Activated CD4-positive, alpha-beta T cell treated with anti-CD3 and anti-CD28 coated beads, Interleukin-2, amount 10 ng/mL, durations not matched to agents 24 days and 14 days (primary cell): ENCODE measurements at regions not wholly inside any gene's neighbourhood (a gene's known extent, or its start where the extent isn't known, plus 50 kb on each side); places are given as distances from the start of the nearest gene placed in this dataset.
"Not testable (repeated sequence)": the region's sequence is repeated elsewhere in the genome, so short reads cannot be mapped to it uniquely, and the experiment has no call there.

Experiments
- DNase-seq: peaks from one replicate; pipeline ENCODE4 v3.0.0; 2022
- H3K27ac Mint-ChIP-seq: one replicate; pipeline ENCODE4 v1.8.0; 2022; ENCODE audit warnings: mild to moderate bottlenecking, mixed read lengths
- H3K27me3 Mint-ChIP-seq: one replicate; pipeline ENCODE4 v1.8.0; 2022; ENCODE audit warnings: mixed read lengths
- H3K36me3 Mint-ChIP-seq: one replicate; pipeline ENCODE4 v1.8.0; 2022; ENCODE audit warnings: low read depth, mild to moderate bottlenecking, mixed read lengths
- H3K4me1 Mint-ChIP-seq: one replicate; pipeline ENCODE4 v1.8.0; 2021; ENCODE audit warnings: mixed read lengths
- H3K4me3 Mint-ChIP-seq: one replicate; pipeline ENCODE4 v1.8.0; 2022; ENCODE audit warnings: mild to moderate bottlenecking, moderate library complexity, mixed read lengths
- H3K9me3 Mint-ChIP-seq: one replicate; pipeline ENCODE4 v1.8.0; 2021; ENCODE audit warnings: mixed read lengths
- intact Hi-C: fragments of 100-400 bp; cut with micrococcal nuclease; formaldehyde crosslinking; loops from one replicate; pipeline ENCODE4 v1.15.1; 2023

- no peaks in the 10 kb centered on the region for H3K4me1 Mint-ChIP-seq
- no peak overlapping the region for H3K4me3 Mint-ChIP-seq
- H3K27ac Mint-ChIP-seq: no peak overlapping the region
- H3K27me3 Mint-ChIP-seq: no peaks in the 10 kb centered on the region
- DNase-seq: no peak
- intact Hi-C loops: no loop called here
- H3K36me3 Mint-ChIP-seq: no peaks in the 10 kb centered on the region
- no peaks in the 10 kb centered on the region for H3K9me3 Mint-ChIP-seq
Observed at GRCh38 chr6:112920994-112921393, 573.9 kb downstream of the RFPL4B start.

- H3K4me3 Mint-ChIP-seq: no peak overlapping the region
- DNase-seq: no peak
- H3K4me1 Mint-ChIP-seq: no peaks in the 10 kb centered on the region
- H3K27me3 Mint-ChIP-seq: no peaks in the 10 kb centered on the region
- no peaks in the 10 kb centered on the region for H3K36me3 Mint-ChIP-seq
- H3K9me3 Mint-ChIP-seq: no peaks in the 10 kb centered on the region
- intact Hi-C loops: no loop called here
- H3K27ac Mint-ChIP-seq: no peak overlapping the region
Observed at GRCh38 chr6:112923940-112924587, 576.9 kb downstream of the RFPL4B start.

DNA sequence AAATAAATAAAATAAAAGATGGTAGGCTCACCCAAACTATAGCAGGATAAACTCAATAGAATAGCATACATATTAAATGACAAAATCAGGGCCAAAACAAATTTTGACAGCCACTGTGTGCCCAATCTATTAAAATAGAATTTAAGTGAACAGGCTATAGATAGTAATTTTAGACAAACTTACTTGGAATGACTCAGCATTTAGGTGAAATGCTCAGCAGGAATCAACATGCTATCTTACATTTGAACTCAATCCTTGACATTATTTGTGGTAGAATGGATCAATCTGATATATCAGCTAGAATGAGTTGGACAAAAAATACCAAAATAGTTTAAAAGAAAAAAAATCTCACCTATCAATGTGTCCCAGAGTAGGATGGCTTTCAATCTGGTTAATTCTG, 578.6 kb downstream of the RFPL4B start:
- Mint-ChIP-seq H3K4me1 (no peaks in the 10 kb centered on the region), H3K27ac (no peak overlapping the region), H3K4me3 (no peak overlapping the region), H3K27me3 (no peaks in the 10 kb centered on the region), H3K36me3 (no peaks in the 10 kb centered on the region), H3K9me3 (no peaks in the 10 kb centered on the region)
- DNase-seq: no peak
- intact Hi-C loops: no loop called here

- Mint-ChIP-seq H3K4me1 (no peaks in the 10 kb centered on the region), H3K36me3 (no peaks in the 10 kb centered on the region), H3K27ac (no peak overlapping the region), H3K27me3 (no peaks in the 10 kb centered on the region), H3K9me3 (no peaks in the 10 kb centered on the region), H3K4me3 (no peak overlapping the region)
- no peak for DNase-seq
- intact Hi-C loops: no loop called here
Observed at GRCh38 chr6:112927641-112928320, 580.7 kb downstream of the RFPL4B start.

- no peak overlapping the region for H3K27ac Mint-ChIP-seq
- H3K27me3 Mint-ChIP-seq: no peaks in the 10 kb centered on the region
- H3K4me1 Mint-ChIP-seq: no peaks in the 10 kb centered on the region
- H3K9me3 Mint-ChIP-seq: no peaks in the 10 kb centered on the region
- no peak for DNase-seq
- no peak overlapping the region for H3K4me3 Mint-ChIP-seq
- no peaks in the 10 kb centered on the region for H3K36me3 Mint-ChIP-seq
- intact Hi-C loops: no loop called here
Observed at GRCh38 chr6:112929641-112930040, 582.5 kb downstream of the RFPL4B start.

- H3K27me3 Mint-ChIP-seq: no peaks in the 10 kb centered on the region
- H3K4me1 Mint-ChIP-seq: no peaks in the 10 kb centered on the region
- no peak overlapping the region for H3K4me3 Mint-ChIP-seq
- DNase-seq: no peak
- H3K9me3 Mint-ChIP-seq: no peaks in the 10 kb centered on the region
- no peak overlapping the region for H3K27ac Mint-ChIP-seq
- intact Hi-C loops: no loop called here
- H3K36me3 Mint-ChIP-seq: no peaks in the 10 kb centered on the region
Observed at GRCh38 chr6:112931832-112932231, 584.7 kb downstream of the RFPL4B start.

DNA sequence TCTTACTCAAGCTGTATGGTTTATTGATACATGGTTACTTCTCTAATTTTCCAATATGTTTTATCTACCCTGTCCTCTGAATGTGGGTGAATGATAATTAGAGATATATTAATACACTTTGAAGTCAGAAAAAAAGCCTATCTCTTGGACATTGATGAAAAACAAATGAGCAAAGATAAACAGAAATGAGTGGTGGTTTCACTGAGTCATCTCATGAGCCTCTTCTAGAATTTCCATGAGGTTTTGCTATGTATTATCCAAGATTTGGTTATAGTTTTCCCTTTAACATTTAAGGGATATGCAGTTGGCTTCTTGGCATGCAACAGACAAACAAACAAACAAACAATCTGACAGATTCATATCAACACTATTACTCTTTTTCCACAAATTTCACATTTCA, 586.8 kb downstream of the RFPL4B start:
- Mint-ChIP-seq H3K9me3 (no peaks in the 10 kb centered on the region), H3K4me3 (no peak overlapping the region), H3K27me3 (no peaks in the 10 kb centered on the region), H3K36me3 (no peaks in the 10 kb centered on the region), H3K4me1 (no peaks in the 10 kb centered on the region), H3K27ac (no peak overlapping the region)
- intact Hi-C loops: no loop called here
- no peak for DNase-seq

GRCh38 chr6:112934433-112935327, 587.5 kb downstream of the RFPL4B start:
- no peak for DNase-seq
- Mint-ChIP-seq H3K4me1 (no peaks in the 10 kb centered on the region), H3K36me3 (no peaks in the 10 kb centered on the region), H3K27me3 (no peaks in the 10 kb centered on the region), H3K9me3 (no peaks in the 10 kb centered on the region), H3K4me3 (no peak overlapping the region), H3K27ac (no peak overlapping the region)
- intact Hi-C loops: no loop called here

DNA sequence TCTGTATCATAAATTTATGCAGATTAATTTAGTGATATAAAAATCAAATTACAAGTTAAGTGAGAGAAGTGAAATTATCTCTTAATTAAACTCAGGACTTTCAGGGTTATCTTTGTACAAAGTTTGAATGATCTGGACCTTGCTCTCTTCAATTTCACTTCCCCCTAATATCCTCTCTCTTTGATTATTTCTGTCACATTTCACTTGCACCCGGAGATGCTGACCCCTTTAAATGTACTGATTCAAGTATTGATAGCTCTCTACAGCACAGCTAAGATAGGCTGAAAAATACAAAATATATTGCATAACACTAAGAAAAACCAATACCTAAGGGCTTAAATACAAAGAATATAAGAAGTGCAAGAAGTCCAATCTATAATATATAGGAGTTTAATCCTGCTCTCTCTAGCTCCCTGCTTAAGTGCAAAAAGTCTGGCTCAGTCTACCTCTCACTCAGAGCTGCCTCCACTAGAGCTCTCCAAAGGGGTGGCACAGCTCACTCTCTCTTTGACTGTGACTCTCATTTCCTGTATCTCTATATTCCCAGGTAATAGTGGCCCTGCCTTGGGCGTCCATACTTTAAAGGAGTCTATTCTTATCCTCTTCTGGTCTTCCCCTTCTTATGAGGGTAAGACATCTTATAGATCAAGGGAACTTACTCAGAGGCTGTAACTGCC, 588.4 kb downstream of the RFPL4B start:
- DNase-seq: no peak
- Mint-ChIP-seq H3K4me1 (no peaks in the 10 kb centered on the region), H3K9me3 (no peaks in the 10 kb centered on the region), H3K27ac (no peak overlapping the region), H3K36me3 (no peaks in the 10 kb centered on the region), H3K27me3 (no peaks in the 10 kb centered on the region), H3K4me3 (no peak overlapping the region)
- intact Hi-C loops: no loop called here

- no peak for DNase-seq
- H3K27me3 Mint-ChIP-seq: no peaks in the 10 kb centered on the region
- no peaks in the 10 kb centered on the region for H3K4me1 Mint-ChIP-seq
- intact Hi-C loops: no loop called here
- H3K9me3 Mint-ChIP-seq: no peaks in the 10 kb centered on the region
- no peaks in the 10 kb centered on the region for H3K36me3 Mint-ChIP-seq
- H3K27ac Mint-ChIP-seq: no peak overlapping the region
- no peak overlapping the region for H3K4me3 Mint-ChIP-seq
Observed at GRCh38 chr6:112936079-112936472, 588.9 kb downstream of the RFPL4B start.

DNA sequence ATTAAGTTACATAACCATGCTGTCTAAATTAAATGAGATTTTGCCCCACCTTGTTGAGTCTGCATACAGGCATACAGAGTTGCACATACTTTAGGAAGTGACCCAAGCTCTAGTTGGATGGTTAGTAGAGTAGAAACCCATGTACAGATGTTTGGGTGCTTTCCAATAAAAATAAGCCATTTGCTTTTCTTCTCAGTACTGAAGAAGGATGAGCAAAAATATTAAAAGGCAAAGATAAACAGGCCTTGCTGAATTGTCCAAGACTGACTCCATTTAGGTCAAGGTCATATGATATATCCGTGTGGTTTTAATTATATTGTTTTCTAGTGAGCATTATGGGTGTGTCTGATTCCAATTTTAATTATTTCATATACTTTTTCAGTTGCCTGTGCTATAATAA, 589.4 kb downstream of the RFPL4B start:
- DNase-seq: no peak
- H3K27ac Mint-ChIP-seq: no peak overlapping the region
- no peak overlapping the region for H3K4me3 Mint-ChIP-seq
- no peaks in the 10 kb centered on the region for H3K36me3 Mint-ChIP-seq
- no peaks in the 10 kb centered on the region for H3K4me1 Mint-ChIP-seq
- H3K9me3 Mint-ChIP-seq: no peaks in the 10 kb centered on the region
- H3K27me3 Mint-ChIP-seq: no peaks in the 10 kb centered on the region
- intact Hi-C loops: no loop called here

- H3K36me3 Mint-ChIP-seq: not testable (repeated sequence)
Observed at GRCh38 chr6:112937690-112938089, 590.6 kb downstream of the RFPL4B start.

GRCh38 chr6:112938650-112939049, 591.5 kb downstream of the RFPL4B start:
- H3K4me1 Mint-ChIP-seq: no peaks in the 10 kb centered on the region
- no peaks in the 10 kb centered on the region for H3K9me3 Mint-ChIP-seq
- DNase-seq: no peak
- H3K27me3 Mint-ChIP-seq: no peaks in the 10 kb centered on the region
- no peaks in the 10 kb centered on the region for H3K36me3 Mint-ChIP-seq
- no peak overlapping the region for H3K4me3 Mint-ChIP-seq
- H3K27ac Mint-ChIP-seq: no peak overlapping the region
- intact Hi-C loops: no loop called here

More at GRCh38 chr6:112937690-112938089, 590.6 kb downstream of the RFPL4B start:
- H3K4me1 Mint-ChIP-seq, H3K9me3 Mint-ChIP-seq, H3K27ac Mint-ChIP-seq, H3K27me3 Mint-ChIP-seq, H3K4me3 Mint-ChIP-seq, DNase-seq, intact Hi-C loops: not testable (repeated sequence)

DNA sequence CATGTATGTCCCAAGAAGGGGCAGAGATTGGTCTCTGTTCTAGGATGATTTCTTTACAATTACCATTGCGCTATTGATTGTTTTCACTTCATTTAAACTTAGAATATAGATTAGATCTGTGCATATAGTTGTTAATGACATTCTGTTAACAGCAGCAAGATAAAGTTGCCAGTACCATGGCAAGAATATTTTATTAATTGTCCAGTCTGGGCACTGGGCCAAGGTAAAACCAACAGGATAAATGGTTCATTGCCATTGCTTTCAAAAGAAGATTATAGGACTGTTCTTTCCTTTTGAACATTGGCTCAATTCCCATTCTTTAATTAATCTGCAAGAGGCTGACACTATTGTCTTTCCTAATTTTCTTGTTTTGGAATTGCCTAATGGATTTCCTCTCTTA, 592.4 kb downstream of the RFPL4B start:
- DNase-seq: no peak
- Mint-ChIP-seq H3K36me3 (no peaks in the 10 kb centered on the region), H3K4me3 (no peak overlapping the region), H3K9me3 (no peaks in the 10 kb centered on the region), H3K27me3 (no peaks in the 10 kb centered on the region), H3K27ac (no peak overlapping the region), H3K4me1 (no peaks in the 10 kb centered on the region)
- intact Hi-C loops: no loop called here
